SK-N-SH (cell line): ENCODE measurements at regions not wholly inside any gene's neighbourhood (a gene's known extent, or its start where the extent isn't known, plus 50 kb on each side); places are given as distances from the start of the nearest gene placed in this dataset.

Experiments
- CTCF ChIP-seq: fragments of 200-600 bp; sonication (generic); IDR thresholded peaks from 2 replicates; pipeline ENCODE4 v1.6.1; 2017; ENCODE audit warnings: antibody characterized with exemption, mild to moderate bottlenecking, moderate library complexity
- EP300 ChIP-seq, 2 experiments: IDR thresholded peaks; 2 replicates each; pipeline versions ENCODE4 v1.4.0 to v1.6.1; 2012; ENCODE audit warnings: borderline replicate concordance in 1 of 2, low read depth in 1 of 2, low read length in 1 of 2
- FOXM1 ChIP-seq: IDR thresholded peaks from 2 replicates; pipeline ENCODE4 v1.4.0; 2012; ENCODE audit warnings: low read depth, mild to moderate bottlenecking
- GATA2 ChIP-seq: sonication (generic); formaldehyde crosslinking; IDR thresholded peaks from 2 replicates; pipeline ENCODE4 v1.5.0; 2020; ENCODE audit warnings: mild to moderate bottlenecking, missing genetic modification reagents
- NRF1 ChIP-seq: IDR thresholded peaks from 2 replicates; pipeline ENCODE4 v1.6.1; 2012; ENCODE audit warnings: low read depth, mild to moderate bottlenecking, low read length
- POLR2AphosphoS5 ChIP-seq: IDR thresholded peaks from 2 replicates; pipeline ENCODE4 v1.6.1; 2012; ENCODE audit warnings: low read depth, low read length
- RCOR1 ChIP-seq: fragments of 150-350 bp; IDR thresholded peaks from 2 replicates; pipeline ENCODE4 v1.6.1; 2017; ENCODE audit warnings: antibody characterized with exemption, low read length
- SMC3 ChIP-seq: IDR thresholded peaks from 2 replicates; pipeline ENCODE4 v1.6.1; 2012; ENCODE audit warnings: low read depth, low read length, improper control_type of control experiment
- TCF12 ChIP-seq: IDR thresholded peaks from 2 replicates; pipeline ENCODE4 v1.4.0; 2012
- USF2 ChIP-seq: fragments of 150-350 bp; IDR thresholded peaks from 2 replicates; pipeline ENCODE4 v1.6.1; 2017; ENCODE audit warnings: antibody characterized with exemption, low read length, low read depth, borderline replicate concordance
- YY1 ChIP-seq: IDR thresholded peaks from 2 replicates; pipeline ENCODE4 v1.4.0; 2012; ENCODE audit warnings: low read depth, mild to moderate bottlenecking
- TF ChIP-seq, protein P1 (sequence below): IDR thresholded peaks from 2 replicates; pipeline ENCODE4 v1.6.1; 2012; ENCODE audit warnings: mild to moderate bottlenecking, low read depth, low read length, moderate library complexity

GRCh38 chr5:117186751-117187150 lies 612.1 kb upstream of the SEMA6A start:
- TF ChIP-seq, protein P1, sequence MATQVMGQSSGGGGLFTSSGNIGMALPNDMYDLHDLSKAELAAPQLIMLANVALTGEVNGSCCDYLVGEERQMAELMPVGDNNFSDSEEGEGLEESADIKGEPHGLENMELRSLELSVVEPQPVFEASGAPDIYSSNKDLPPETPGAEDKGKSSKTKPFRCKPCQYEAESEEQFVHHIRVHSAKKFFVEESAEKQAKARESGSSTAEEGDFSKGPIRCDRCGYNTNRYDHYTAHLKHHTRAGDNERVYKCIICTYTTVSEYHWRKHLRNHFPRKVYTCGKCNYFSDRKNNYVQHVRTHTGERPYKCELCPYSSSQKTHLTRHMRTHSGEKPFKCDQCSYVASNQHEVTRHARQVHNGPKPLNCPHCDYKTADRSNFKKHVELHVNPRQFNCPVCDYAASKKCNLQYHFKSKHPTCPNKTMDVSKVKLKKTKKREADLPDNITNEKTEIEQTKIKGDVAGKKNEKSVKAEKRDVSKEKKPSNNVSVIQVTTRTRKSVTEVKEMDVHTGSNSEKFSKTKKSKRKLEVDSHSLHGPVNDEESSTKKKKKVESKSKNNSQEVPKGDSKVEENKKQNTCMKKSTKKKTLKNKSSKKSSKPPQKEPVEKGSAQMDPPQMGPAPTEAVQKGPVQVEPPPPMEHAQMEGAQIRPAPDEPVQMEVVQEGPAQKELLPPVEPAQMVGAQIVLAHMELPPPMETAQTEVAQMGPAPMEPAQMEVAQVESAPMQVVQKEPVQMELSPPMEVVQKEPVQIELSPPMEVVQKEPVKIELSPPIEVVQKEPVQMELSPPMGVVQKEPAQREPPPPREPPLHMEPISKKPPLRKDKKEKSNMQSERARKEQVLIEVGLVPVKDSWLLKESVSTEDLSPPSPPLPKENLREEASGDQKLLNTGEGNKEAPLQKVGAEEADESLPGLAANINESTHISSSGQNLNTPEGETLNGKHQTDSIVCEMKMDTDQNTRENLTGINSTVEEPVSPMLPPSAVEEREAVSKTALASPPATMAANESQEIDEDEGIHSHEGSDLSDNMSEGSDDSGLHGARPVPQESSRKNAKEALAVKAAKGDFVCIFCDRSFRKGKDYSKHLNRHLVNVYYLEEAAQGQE: no peak
- no peak for TF ChIP-seq POLR2AphosphoS5
- TF ChIP-seq USF2: no peak
- TF ChIP-seq TCF12: no peak
- TF ChIP-seq CTCF: no peak
- no peak for TF ChIP-seq FOXM1
- peak in 1 of 2 experiments; percentile 83; a peak in 2 of 4 replicates for TF ChIP-seq EP300 (IDR thresholded peaks at IDR 0.05; ENCODE audit: borderline replicate concordance in 1 of 2, low read depth in 1 of 2, low read length in 1 of 2)
- no peak for TF ChIP-seq YY1
- TF ChIP-seq SMC3: no peak
- peak; percentile 18; the same call in 1 of the 2 replicates for TF ChIP-seq GATA2 (CRISPR knock-in tag)
- TF ChIP-seq RCOR1: peak; percentile 69
- TF ChIP-seq NRF1: no peak
